B cell (primary cell): ENCODE measurements at regions not wholly inside any gene's neighbourhood (a gene's known extent, or its start where the extent isn't known, plus 50 kb on each side); places are given as distances from the start of the nearest gene placed in this dataset.

Experiments used
- CTCF ChIP-seq: fragments of 200-600 bp; IDR thresholded peaks from one replicate; pipeline ENCODE4 v1.8.0; 2022; ENCODE audit warnings: antibody characterized with exemption, mild to moderate bottlenecking
- EZH2 ChIP-seq: IDR thresholded peaks from 2 replicates; pipeline ENCODE4 v1.6.1; 2012; ENCODE audit warnings: borderline replicate concordance, low read depth, mild to moderate bottlenecking, moderate library complexity, low read length; ENCODE audit not compliant: insufficient read depth, poor library complexity, severe bottlenecking

GRCh38 chr4:66339007-66339406 is 668.7 kb upstream of the EPHA5 start:
- no peak for TF ChIP-seq CTCF
- TF ChIP-seq EZH2 = no peak
